ENCODE measurements at regions not wholly inside any gene's neighbourhood (a gene's known extent, or its start where the extent isn't known, plus 50 kb on each side); places are given as distances from the start of the nearest gene placed in this dataset.

GRCh38 chr2:2619995-2620394, 288.9 kb upstream of the MYT1L start:
- Mint-ChIP-seq H3K9me3 (ENCODE audit: unreplicated experiment) (no peaks in the 10 kb centered on the region), H3K36me3 (ENCODE audit: unreplicated experiment) (peaks cover 6% of the 10 kb centered on the region), H3K4me3 (ENCODE audit: unreplicated experiment) (no peak overlapping the region), H3K27me3 (ENCODE audit: unreplicated experiment) (no peaks in the 10 kb centered on the region), H3K27ac (ENCODE audit: unreplicated experiment) (no peak overlapping the region), H3K4me1 (ENCODE audit: low read depth, unreplicated experiment) (no peaks in the 10 kb centered on the region)
- no peak for DNase-seq
- TF ChIP-seq CTCF (IDR thresholded peaks at IDR 0.05; ENCODE audit: partially characterized antibody, unreplicated experiment): no peak

GRCh38 chr2:2614452-2614851, 283.4 kb upstream of the MYT1L start:
- Mint-ChIP-seq H3K36me3 (ENCODE audit: unreplicated experiment) (no peaks in the 10 kb centered on the region), H3K4me1 (ENCODE audit: low read depth, unreplicated experiment) (peaks cover 7% of the 10 kb centered on the region), H3K4me3 (ENCODE audit: unreplicated experiment) (peak overlapping the region; percentile 47), H3K9me3 (ENCODE audit: unreplicated experiment) (peaks cover 3% of the 10 kb centered on the region), H3K27ac (ENCODE audit: unreplicated experiment) (no peak overlapping the region), H3K27me3 (ENCODE audit: unreplicated experiment) (no peaks in the 10 kb centered on the region)
- DNase-seq: no peak
- no peak for TF ChIP-seq CTCF (IDR thresholded peaks at IDR 0.05; ENCODE audit: partially characterized antibody, unreplicated experiment)

- peak overlapping the region; percentile 85 for H3K4me3 Mint-ChIP-seq (ENCODE audit: unreplicated experiment)
- DNase-seq: peak; percentile 94
- TF ChIP-seq CTCF (IDR thresholded peaks at IDR 0.05; ENCODE audit: partially characterized antibody, unreplicated experiment): no peak
Observed at GRCh38 chr2:2613279-2614199, 282.5 kb upstream of the MYT1L start.

GRCh38 chr2:2610751-2611150, 279.7 kb upstream of the MYT1L start:
- no peak overlapping the region for H3K27ac Mint-ChIP-seq (ENCODE audit: unreplicated experiment)
- peaks cover 11% of the 10 kb centered on the region for H3K4me1 Mint-ChIP-seq (ENCODE audit: low read depth, unreplicated experiment)
- H3K4me3 Mint-ChIP-seq (ENCODE audit: unreplicated experiment): no peak overlapping the region
- TF ChIP-seq CTCF (IDR thresholded peaks at IDR 0.05; ENCODE audit: partially characterized antibody, unreplicated experiment): no peak
- no peak for DNase-seq
- H3K9me3 Mint-ChIP-seq (ENCODE audit: unreplicated experiment): peaks cover 6% of the 10 kb centered on the region
- peaks cover 3% of the 10 kb centered on the region for H3K27me3 Mint-ChIP-seq (ENCODE audit: unreplicated experiment)
- no peaks in the 10 kb centered on the region for H3K36me3 Mint-ChIP-seq (ENCODE audit: unreplicated experiment)

More at GRCh38 chr2:2613279-2614199, 282.5 kb upstream of the MYT1L start:
- Mint-ChIP-seq H3K27ac (ENCODE audit: unreplicated experiment) (peak overlapping the region; percentile 90), H3K9me3 (ENCODE audit: unreplicated experiment) (peaks cover 3% of the 10 kb centered on the region), H3K27me3 (ENCODE audit: unreplicated experiment) (peaks cover 2% of the 10 kb centered on the region), H3K4me1 (ENCODE audit: low read depth, unreplicated experiment) (peaks cover 11% of the 10 kb centered on the region), H3K36me3 (ENCODE audit: unreplicated experiment) (no peaks in the 10 kb centered on the region)

- H3K27ac Mint-ChIP-seq (ENCODE audit: unreplicated experiment): no peak overlapping the region
- H3K9me3 Mint-ChIP-seq (ENCODE audit: unreplicated experiment): no peaks in the 10 kb centered on the region
- H3K4me1 Mint-ChIP-seq (ENCODE audit: low read depth, unreplicated experiment): peaks cover 13% of the 10 kb centered on the region
- H3K4me3 Mint-ChIP-seq (ENCODE audit: unreplicated experiment): no peak overlapping the region
- peaks cover 2% of the 10 kb centered on the region for H3K27me3 Mint-ChIP-seq (ENCODE audit: unreplicated experiment)
- TF ChIP-seq CTCF (IDR thresholded peaks at IDR 0.05; ENCODE audit: partially characterized antibody, unreplicated experiment): no peak
- no peak for DNase-seq
- H3K36me3 Mint-ChIP-seq (ENCODE audit: unreplicated experiment): no peaks in the 10 kb centered on the region
Observed at GRCh38 chr2:2600366-2600765, 269.3 kb upstream of the MYT1L start.

Data from glutamatergic neuron (in vitro differentiated cells).